HG03045 (cell line): ENCODE measurements at regions not wholly inside any gene's neighbourhood (a gene's known extent, or its start where the extent isn't known, plus 50 kb on each side); places are given as distances from the start of the nearest gene placed in this dataset.
"Not testable (repeated sequence)": the region's sequence is repeated elsewhere in the genome, so short reads cannot be mapped to it uniquely, and the experiment has no call there.

ENCODE experiments used
- ATAC-seq: cut with Tn5 transposase; IDR thresholded peaks from one replicate; pipeline ENCODE4 v1.9.1; 2021; ENCODE audit warnings: mild to moderate bottlenecking, moderate library complexity; ENCODE audit not compliant: unreplicated experiment

- ATAC-seq = no peak
Measured at GRCh38 chr4:115678425-115678941, 565.1 kb upstream of the NDST4 start.

- no peak for ATAC-seq
Measured at GRCh38 chr4:115675719-115676118, 562.3 kb upstream of the NDST4 start.

GRCh38 chr4:115674485-115674884 lies 561.1 kb upstream of the NDST4 start:
- ATAC-seq = no peak

GRCh38 chr4:115671581-115671980 lies 558.2 kb upstream of the NDST4 start:
- no peak for ATAC-seq

- ATAC-seq = no peak
Measured at GRCh38 chr4:115670930-115671329, 557.5 kb upstream of the NDST4 start.

- ATAC-seq = no peak
Measured at GRCh38 chr4:115668396-115668795, 555.0 kb upstream of the NDST4 start.

GRCh38 chr4:115664285-115664684 lies 550.9 kb upstream of the NDST4 start:
- ATAC-seq = no peak

- ATAC-seq = no peak
Measured at GRCh38 chr4:115660465-115660864, 547.0 kb upstream of the NDST4 start.

GRCh38 chr4:115657991-115658650 lies 544.7 kb upstream of the NDST4 start:
- no peak for ATAC-seq

- no peak for ATAC-seq
Measured at GRCh38 chr4:115655626-115656025, 542.2 kb upstream of the NDST4 start.

- ATAC-seq = no peak
Measured at GRCh38 chr4:115648786-115649185, 535.4 kb upstream of the NDST4 start.

- ATAC-seq = no peak
Measured at GRCh38 chr4:115629270-115629669, 515.9 kb upstream of the NDST4 start.

- ATAC-seq = no peak
Measured at GRCh38 chr4:115609631-115610030, 496.2 kb upstream of the NDST4 start.

GRCh38 chr4:115607311-115607710 lies 493.9 kb upstream of the NDST4 start:
- no peak for ATAC-seq

- no peak for ATAC-seq
Measured at GRCh38 chr4:115596265-115597001, 483.0 kb upstream of the NDST4 start.

- ATAC-seq = no peak
Measured at GRCh38 chr4:115580901-115581300, 467.5 kb upstream of the NDST4 start.

GRCh38 chr4:115575851-115576250 lies 462.4 kb upstream of the NDST4 start:
- ATAC-seq = no peak

GRCh38 chr4:115562506-115562905 lies 449.1 kb upstream of the NDST4 start:
- ATAC-seq = no peak

- no peak for ATAC-seq
Measured at GRCh38 chr4:115548123-115548522, 434.7 kb upstream of the NDST4 start.

GRCh38 chr4:115537387-115537786 lies 424.0 kb upstream of the NDST4 start:
- ATAC-seq = no peak

GRCh38 chr4:115529126-115529525 lies 415.7 kb upstream of the NDST4 start:
- no peak for ATAC-seq

- not testable (repeated sequence) for ATAC-seq
Measured at GRCh38 chr4:115519476-115519875, 406.1 kb upstream of the NDST4 start.
